OCI-M2 (cell line): ENCODE measurements at regions not wholly inside any gene's neighbourhood (a gene's known extent, or its start where the extent isn't known, plus 50 kb on each side); places are given as distances from the start of the nearest gene placed in this dataset.

Experiments
- DNase-seq: peaks from one replicate; lab custom pipeline; 2025; ENCODE audit not compliant: unreplicated experiment; lab: John Stamatoyannopoulos, UW

- no peak for DNase-seq
These were observed 50.0 kb upstream of the KLF4 start for GRCh38 chr9:107539427-107540163.
